WTC11 (cell line): ENCODE measurements at regions not wholly inside any gene's neighbourhood (a gene's known extent, or its start where the extent isn't known, plus 50 kb on each side); places are given as distances from the start of the nearest gene placed in this dataset.
A peak's percentile ranks its signal among the peaks of the same experiment; 100 is the strongest.

ENCODE experiments used
- ATAC-seq: fragments of 200-7000 bp; cut with Tn5 transposase; 2 replicates; pipeline ENCODE4 v1.10.0; 2021; ENCODE audit warnings: mild to moderate bottlenecking, moderate library complexity
- CTCF ChIA-PET: fragments of 300-600 bp; sonication (Branson Sonifier 250); formaldehyde crosslinking; loops from one replicate; lab custom pipeline; 2021; ENCODE audit warnings: antibody characterized with exemption; lab: Charles Lee
- POLR2A ChIA-PET: fragments of 350-600 bp; sonication (Branson Sonifier 250); formaldehyde crosslinking; loops from one replicate; lab custom pipeline; 2021; ENCODE audit warnings: antibody characterized with exemption; lab: Charles Lee
- DNase-seq: peaks from one replicate; pipeline ENCODE4 v3.0.0; 2021; ENCODE audit warnings: low spot score
- H3K27ac Mint-ChIP-seq: 2 replicates; pipeline ENCODE4 v1.8.0; 2021; ENCODE audit warnings: mixed read lengths
- H3K27me3 Mint-ChIP-seq: 2 replicates; pipeline ENCODE4 v1.8.0; 2021; ENCODE audit warnings: low read depth, mild to moderate bottlenecking, moderate library complexity, mixed read lengths
- H3K36me3 Mint-ChIP-seq: 2 replicates; pipeline ENCODE4 v1.8.0; 2021; ENCODE audit warnings: mixed read lengths
- H3K4me1 Mint-ChIP-seq: 2 replicates; pipeline ENCODE4 v1.8.0; 2022; ENCODE audit warnings: mixed read lengths
- H3K4me3 Mint-ChIP-seq: 2 replicates; pipeline ENCODE4 v1.8.0; 2021; ENCODE audit warnings: mild to moderate bottlenecking, moderate library complexity, mixed read lengths
- H3K9me3 Mint-ChIP-seq: 2 replicates; pipeline ENCODE4 v1.8.0; 2021; ENCODE audit warnings: mixed read lengths
- CREB1 ChIP-seq: sonication (generic); formaldehyde crosslinking; IDR thresholded peaks from 2 replicates; pipeline ENCODE4 v1.8.0; 2023; ENCODE audit warnings: mild to moderate bottlenecking, missing genetic modification reagents
- ESRRA ChIP-seq: sonication (generic); formaldehyde crosslinking; IDR thresholded peaks from 2 replicates; pipeline ENCODE4 v1.8.1; 2022; ENCODE audit warnings: mild to moderate bottlenecking, missing genetic modification reagents, borderline replicate concordance
- JAZF1 ChIP-seq: fragments of 250-450 bp; sonication (Bioruptor Pico); IDR thresholded peaks from 2 replicates; pipeline ENCODE4 v1.9.0; 2021; ENCODE audit warnings: moderate library complexity, mild to moderate bottlenecking, inconsistent platforms
- NFE2L1 ChIP-seq: sonication (generic); formaldehyde crosslinking; IDR thresholded peaks from 2 replicates; pipeline ENCODE4 v1.8.1; 2023; ENCODE audit warnings: missing genetic modification reagents
- NR1H2 ChIP-seq: sonication (generic); formaldehyde crosslinking; IDR thresholded peaks from 2 replicates; pipeline ENCODE4 v1.9.0; 2021; ENCODE audit warnings: mild to moderate bottlenecking, moderate library complexity, missing genetic modification reagents
- OVOL2 ChIP-seq: fragments of 250-450 bp; sonication (Bioruptor Pico); IDR thresholded peaks from 2 replicates; pipeline ENCODE4 v1.9.0; 2021; ENCODE audit warnings: mild to moderate bottlenecking, borderline replicate concordance
- SMAD4 ChIP-seq: sonication (generic); formaldehyde crosslinking; IDR thresholded peaks from 2 replicates; pipeline ENCODE4 v1.8.0; 2022; ENCODE audit warnings: mild to moderate bottlenecking, missing genetic modification reagents
- SOX15 ChIP-seq: fragments of 250-450 bp; sonication (Bioruptor Pico); IDR thresholded peaks from 2 replicates; pipeline ENCODE4 v1.9.0; 2021; ENCODE audit warnings: mild to moderate bottlenecking
- SP1 ChIP-seq: sonication (generic); formaldehyde crosslinking; conservative IDR thresholded peaks from 2 replicates; pipeline ENCODE4 v1.8.1; 2022; ENCODE audit warnings: missing genetic modification reagents
- ZNF317 ChIP-seq: sonication (generic); formaldehyde crosslinking; IDR thresholded peaks from 2 replicates; pipeline ENCODE4 v1.8.1; 2023; ENCODE audit warnings: low read depth, mild to moderate bottlenecking, moderate library complexity, missing genetic modification reagents, borderline replicate concordance
- ZNF423 ChIP-seq: fragments of 250-450 bp; sonication (Bioruptor Pico); IDR thresholded peaks from 2 replicates; pipeline ENCODE4 v2.1.2; 2022; ENCODE audit warnings: mild to moderate bottlenecking, moderate library complexity
- TF ChIP-seq, protein P1 (sequence below): sonication (generic); formaldehyde crosslinking; IDR thresholded peaks from 2 replicates; pipeline ENCODE4 v1.8.1; 2023; ENCODE audit warnings: mild to moderate bottlenecking, missing genetic modification reagents
- TF ChIP-seq, protein P2 (sequence below): sonication (generic); formaldehyde crosslinking; IDR thresholded peaks from 2 replicates; pipeline ENCODE4 v1.8.1; 2023; ENCODE audit warnings: mild to moderate bottlenecking, missing genetic modification reagents, borderline replicate concordance
- TF ChIP-seq, protein P3 (sequence below): sonication (generic); formaldehyde crosslinking; IDR thresholded peaks from 2 replicates; pipeline ENCODE4 v1.8.1; 2023; ENCODE audit warnings: mild to moderate bottlenecking, missing genetic modification reagents, moderate library complexity

DNA sequence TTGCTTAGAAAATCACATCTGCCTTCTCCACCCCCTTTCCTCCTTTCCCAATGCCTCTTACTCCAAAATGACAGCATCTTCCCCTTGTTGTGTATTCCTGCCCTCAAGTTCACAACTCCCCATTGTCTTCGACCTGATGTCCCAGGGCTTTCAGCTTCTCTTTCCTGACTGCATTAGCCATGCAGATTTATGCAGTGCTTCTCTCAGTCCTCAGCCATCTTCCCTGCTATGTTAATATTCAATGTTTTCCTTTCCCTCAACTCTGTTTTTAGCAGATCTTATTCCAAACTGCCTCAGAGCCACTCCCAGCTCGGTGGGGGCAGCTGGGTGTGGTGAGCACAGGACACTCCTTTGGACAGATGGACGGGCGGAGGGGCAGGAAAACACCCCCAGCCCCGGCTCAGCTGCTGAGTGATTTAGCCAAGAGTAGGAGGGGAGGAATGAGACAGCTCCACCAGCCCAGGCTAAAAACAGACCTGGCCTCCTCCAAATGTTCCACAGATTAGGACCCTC lies 71.0 kb downstream of the CD2 start:
- H3K4me3 Mint-ChIP-seq, result peak overlapping the region; percentile 6; the same call in 1 of the 2 replicates
- H3K4me1 Mint-ChIP-seq, result peaks cover 33% of the 10 kb centered on the region
- ATAC-seq (peak; percentile 87), DNase-seq (no peak)
- no peaks in the 10 kb centered on the region for H3K27me3 Mint-ChIP-seq
- H3K36me3 Mint-ChIP-seq, result no peaks in the 10 kb centered on the region
- 0 out of 2 replicates have a peak, but pooled peaks cover 6% of the 10 kb centered on the region for H3K9me3 Mint-ChIP-seq
- ChIA-PET CTCF (interaction anchor here (1.1 to 1.5 kb wide), 4 partner anchors 9 to 88 kb away, joined by 3 to 5 read pairs (median 4); partner anchors contain the start of gene PTGFRN), POLR2A (no interaction called here)
- peak overlapping the region; percentile 75 for H3K27ac Mint-ChIP-seq
- TF ChIP-seq JAZF1 (no peak), ESRRA (no peak), NR1H2 (CRISPR knock-in tag) (no peak), ZNF317 (CRISPR knock-in tag) (no peak)

DNA sequence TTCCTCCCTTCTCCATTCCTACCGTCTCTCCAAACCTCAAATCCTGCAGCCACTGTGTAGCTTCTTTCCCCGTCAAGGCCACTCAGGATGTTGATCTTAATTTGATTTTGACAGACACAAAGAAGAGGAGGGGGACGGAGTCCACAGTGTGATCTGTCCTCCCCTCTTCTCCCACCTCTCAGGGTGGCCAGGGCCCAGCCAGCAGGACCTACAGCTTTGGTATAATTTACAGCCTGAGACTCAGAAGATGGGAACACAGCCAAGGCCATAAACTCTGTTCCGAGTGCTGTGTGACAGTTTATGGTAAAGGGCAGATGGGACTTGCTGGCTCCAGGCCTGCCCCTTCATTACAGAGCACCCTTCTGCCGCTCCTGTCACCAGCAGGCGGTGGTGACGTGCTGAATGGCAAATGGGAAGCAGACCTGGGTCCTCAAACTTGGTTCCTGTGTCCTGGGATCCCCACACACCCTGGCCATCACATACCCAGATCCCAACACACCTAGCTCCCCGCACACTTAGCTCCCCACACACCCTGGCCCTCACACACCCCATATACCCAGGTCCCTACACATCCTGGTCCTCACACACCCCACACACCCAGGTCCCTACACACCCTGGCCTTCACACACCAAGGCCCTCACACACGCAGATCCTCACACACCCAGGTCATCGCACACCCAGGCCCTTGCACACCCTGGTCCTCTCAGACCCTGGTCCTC lies 71.6 kb downstream of the CD2 start:
- ChIA-PET POLR2A (no interaction called here), CTCF (interaction anchor here (1.1 to 1.5 kb wide), 3 partner anchors 9 to 89 kb away, joined by 3 to 5 read pairs (median 4); no protein-coding TSS in a partner anchor)
- DNase-seq, result no peak
- TF ChIP-seq ZNF423 (CRISPR knock-in tag) (no peak), NFE2L1 (CRISPR knock-in tag) (no peak), OVOL2 (no peak), CREB1 (CRISPR knock-in tag) (no peak)
- TF ChIP-seq, protein P1, sequence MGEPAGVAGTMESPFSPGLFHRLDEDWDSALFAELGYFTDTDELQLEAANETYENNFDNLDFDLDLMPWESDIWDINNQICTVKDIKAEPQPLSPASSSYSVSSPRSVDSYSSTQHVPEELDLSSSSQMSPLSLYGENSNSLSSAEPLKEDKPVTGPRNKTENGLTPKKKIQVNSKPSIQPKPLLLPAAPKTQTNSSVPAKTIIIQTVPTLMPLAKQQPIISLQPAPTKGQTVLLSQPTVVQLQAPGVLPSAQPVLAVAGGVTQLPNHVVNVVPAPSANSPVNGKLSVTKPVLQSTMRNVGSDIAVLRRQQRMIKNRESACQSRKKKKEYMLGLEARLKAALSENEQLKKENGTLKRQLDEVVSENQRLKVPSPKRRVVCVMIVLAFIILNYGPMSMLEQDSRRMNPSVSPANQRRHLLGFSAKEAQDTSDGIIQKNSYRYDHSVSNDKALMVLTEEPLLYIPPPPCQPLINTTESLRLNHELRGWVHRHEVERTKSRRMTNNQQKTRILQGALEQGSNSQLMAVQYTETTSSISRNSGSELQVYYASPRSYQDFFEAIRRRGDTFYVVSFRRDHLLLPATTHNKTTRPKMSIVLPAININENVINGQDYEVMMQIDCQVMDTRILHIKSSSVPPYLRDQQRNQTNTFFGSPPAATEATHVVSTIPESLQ (CRISPR knock-in tag), result no peak
- peak overlapping the region; percentile 75 for H3K27ac Mint-ChIP-seq
- ATAC-seq, result peak; percentile 10; the same call in 1 of the 2 replicates
- H3K4me1 Mint-ChIP-seq, result peaks cover 33% of the 10 kb centered on the region
- no peaks in the 10 kb centered on the region for H3K36me3 Mint-ChIP-seq
- 0 out of 2 replicates have a peak, but pooled peaks cover 6% of the 10 kb centered on the region for H3K9me3 Mint-ChIP-seq
- no peak overlapping the region for H3K4me3 Mint-ChIP-seq
- no peaks in the 10 kb centered on the region for H3K27me3 Mint-ChIP-seq

DNA sequence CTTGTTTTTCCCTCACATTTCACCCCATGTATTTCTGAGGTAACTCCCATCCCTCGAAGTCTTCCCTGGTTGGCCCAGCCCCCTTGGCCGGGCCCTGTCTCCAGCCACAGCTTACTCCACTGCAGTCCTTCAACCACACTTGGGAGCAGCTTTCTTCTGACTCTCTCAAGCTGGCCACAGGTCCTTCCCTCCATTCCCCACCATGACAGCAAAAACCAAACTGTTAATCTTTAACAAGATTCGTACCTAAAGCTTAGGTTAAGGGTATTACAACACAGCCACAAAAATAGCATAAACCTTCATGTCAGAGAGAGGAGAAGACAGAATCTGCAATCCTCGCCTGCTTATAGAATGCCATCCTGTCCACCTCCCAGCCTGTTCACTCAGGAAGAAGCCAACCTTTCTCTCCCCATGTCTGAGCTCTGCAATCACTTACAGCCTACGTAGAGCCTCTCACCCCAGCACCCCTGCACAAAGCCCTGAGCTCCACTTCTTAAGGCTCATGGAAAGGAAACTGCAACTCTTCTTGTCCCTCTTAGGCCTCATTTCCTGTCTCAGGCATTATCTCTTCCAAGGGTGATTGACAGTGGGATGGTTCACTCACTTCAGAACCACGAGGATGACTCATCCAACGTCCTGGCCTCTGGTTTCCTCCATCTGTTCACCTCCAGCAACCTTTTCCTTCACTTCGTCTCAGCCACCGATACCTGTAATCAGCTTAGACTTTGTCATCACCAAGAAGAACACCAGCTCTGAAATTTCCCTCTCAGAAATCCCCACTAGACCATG lies 72.8 kb downstream of the CD2 start:
- CTCF ChIA-PET, result no interaction called here
- no peak overlapping the region for H3K4me3 Mint-ChIP-seq

DNA sequence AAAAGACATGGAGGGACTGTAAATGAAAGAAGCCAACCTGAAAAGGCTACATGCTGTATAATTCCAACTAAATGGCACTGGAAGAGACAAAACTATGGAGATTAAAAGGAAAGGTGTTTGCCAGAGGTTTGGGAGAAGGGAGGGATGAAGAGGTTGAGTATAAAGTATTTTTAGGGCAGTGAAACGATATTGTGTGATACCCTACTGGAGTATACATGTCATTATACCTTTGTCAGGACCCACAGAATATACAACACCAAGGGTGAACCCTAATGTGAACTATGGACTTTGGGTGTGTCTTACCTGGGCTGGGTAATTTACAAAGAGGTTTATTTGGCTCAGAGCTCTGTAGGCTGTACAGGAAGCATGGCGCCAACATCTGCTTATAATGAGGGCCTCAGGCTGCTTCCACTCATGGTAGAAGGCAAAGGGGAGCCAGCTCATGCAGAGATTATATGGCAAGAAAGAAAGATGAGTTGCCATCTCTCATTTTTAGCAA lies 73.4 kb downstream of the CD2 start:
- H3K4me1 Mint-ChIP-seq, result peaks cover 46% of the 10 kb centered on the region
- no peak for ATAC-seq
- no peak for DNase-seq
- no peaks in the 10 kb centered on the region for H3K36me3 Mint-ChIP-seq
- 0 out of 2 replicates have a peak, but pooled peaks cover 9% of the 10 kb centered on the region for H3K9me3 Mint-ChIP-seq
- ChIA-PET CTCF (no interaction called here), POLR2A (no interaction called here)
- H3K27me3 Mint-ChIP-seq, result no peaks in the 10 kb centered on the region
- no peak overlapping the region for H3K4me3 Mint-ChIP-seq
- TF ChIP-seq, protein P2, sequence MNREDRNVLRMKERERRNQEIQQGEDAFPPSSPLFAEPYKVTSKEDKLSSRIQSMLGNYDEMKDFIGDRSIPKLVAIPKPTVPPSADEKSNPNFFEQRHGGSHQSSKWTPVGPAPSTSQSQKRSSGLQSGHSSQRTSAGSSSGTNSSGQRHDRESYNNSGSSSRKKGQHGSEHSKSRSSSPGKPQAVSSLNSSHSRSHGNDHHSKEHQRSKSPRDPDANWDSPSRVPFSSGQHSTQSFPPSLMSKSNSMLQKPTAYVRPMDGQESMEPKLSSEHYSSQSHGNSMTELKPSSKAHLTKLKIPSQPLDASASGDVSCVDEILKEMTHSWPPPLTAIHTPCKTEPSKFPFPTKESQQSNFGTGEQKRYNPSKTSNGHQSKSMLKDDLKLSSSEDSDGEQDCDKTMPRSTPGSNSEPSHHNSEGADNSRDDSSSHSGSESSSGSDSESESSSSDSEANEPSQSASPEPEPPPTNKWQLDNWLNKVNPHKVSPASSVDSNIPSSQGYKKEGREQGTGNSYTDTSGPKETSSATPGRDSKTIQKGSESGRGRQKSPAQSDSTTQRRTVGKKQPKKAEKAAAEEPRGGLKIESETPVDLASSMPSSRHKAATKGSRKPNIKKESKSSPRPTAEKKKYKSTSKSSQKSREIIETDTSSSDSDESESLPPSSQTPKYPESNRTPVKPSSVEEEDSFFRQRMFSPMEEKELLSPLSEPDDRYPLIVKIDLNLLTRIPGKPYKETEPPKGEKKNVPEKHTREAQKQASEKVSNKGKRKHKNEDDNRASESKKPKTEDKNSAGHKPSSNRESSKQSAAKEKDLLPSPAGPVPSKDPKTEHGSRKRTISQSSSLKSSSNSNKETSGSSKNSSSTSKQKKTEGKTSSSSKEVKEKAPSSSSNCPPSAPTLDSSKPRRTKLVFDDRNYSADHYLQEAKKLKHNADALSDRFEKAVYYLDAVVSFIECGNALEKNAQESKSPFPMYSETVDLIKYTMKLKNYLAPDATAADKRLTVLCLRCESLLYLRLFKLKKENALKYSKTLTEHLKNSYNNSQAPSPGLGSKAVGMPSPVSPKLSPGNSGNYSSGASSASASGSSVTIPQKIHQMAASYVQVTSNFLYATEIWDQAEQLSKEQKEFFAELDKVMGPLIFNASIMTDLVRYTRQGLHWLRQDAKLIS, result no peak
- H3K27ac Mint-ChIP-seq, result no peak overlapping the region

More for the DNA sequence above, 72.8 kb downstream of the CD2 start:
- ATAC-seq, result no peak
- Mint-ChIP-seq H3K27me3 (no peaks in the 10 kb centered on the region), H3K27ac (no peak overlapping the region), H3K9me3 (0 out of 2 replicates have a peak, but pooled peaks cover 9% of the 10 kb centered on the region), H3K4me1 (peaks cover 40% of the 10 kb centered on the region), H3K36me3 (no peaks in the 10 kb centered on the region)
- POLR2A ChIA-PET, result no interaction called here
- DNase-seq, result no peak
- TF ChIP-seq SP1 (CRISPR knock-in tag) (no peak), SMAD4 (CRISPR knock-in tag) (no peak), SOX15 (CRISPR knock-in tag) (no peak)
- TF ChIP-seq, protein P3, sequence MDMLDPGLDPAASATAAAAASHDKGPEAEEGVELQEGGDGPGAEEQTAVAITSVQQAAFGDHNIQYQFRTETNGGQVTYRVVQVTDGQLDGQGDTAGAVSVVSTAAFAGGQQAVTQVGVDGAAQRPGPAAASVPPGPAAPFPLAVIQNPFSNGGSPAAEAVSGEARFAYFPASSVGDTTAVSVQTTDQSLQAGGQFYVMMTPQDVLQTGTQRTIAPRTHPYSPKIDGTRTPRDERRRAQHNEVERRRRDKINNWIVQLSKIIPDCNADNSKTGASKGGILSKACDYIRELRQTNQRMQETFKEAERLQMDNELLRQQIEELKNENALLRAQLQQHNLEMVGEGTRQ (CRISPR knock-in tag), result no peak
